Right cardiac atrium (tissue), 5 donors: ENCODE measurements at regions not wholly inside any gene's neighbourhood (a gene's known extent, or its start where the extent isn't known, plus 50 kb on each side); places are given as distances from the start of the nearest gene placed in this dataset.
"Not testable (repeated sequence)": the region's sequence is repeated elsewhere in the genome, so short reads cannot be mapped to it uniquely, and the experiment has no call there.

ENCODE experiments used
- ATAC-seq, 2 donors: fragments of 200-7000 bp; cut with Tn5 transposase; one replicate each; pipeline versions ENCODE4 v1.8.0 to v1.9.1; 2020; ENCODE audit warnings: moderate library complexity in 2 of 2, mild to moderate bottlenecking in 1 of 2
- DNase-seq, 3 donors: peaks; one replicate each; pipeline ENCODE4 v3.0.0-alpha.2; 2020
- H3K27ac ChIP-seq: one replicate; pipeline ENCODE4 v1.5.1; 2013; ENCODE audit warnings: mild to moderate bottlenecking, low read length, control low read depth, moderate library complexity
- H3K27me3 ChIP-seq: one replicate; pipeline ENCODE4 v1.6.1; 2013; ENCODE audit not compliant: control insufficient read depth, insufficient read depth
- H3K4me1 ChIP-seq: one replicate; pipeline ENCODE4 v1.6.1; 2013; ENCODE audit warnings: low read length; ENCODE audit not compliant: control insufficient read depth, insufficient read depth
- H3K4me3 ChIP-seq: one replicate; pipeline ENCODE4 v1.5.1; 2013; ENCODE audit warnings: low read length, control low read depth
- H3K9me3 ChIP-seq: one replicate; pipeline ENCODE4 v1.6.1; 2013; ENCODE audit warnings: low read length; ENCODE audit not compliant: control insufficient read depth
- WGBS: extraction: QIAGEN DNeasy Blood & Tissue Kit; methylation state at CpG from one replicate; pipeline ENCODE4 v1.1.7; 2013; 5-methylcytosine and 5-hydroxymethylcytosine counted together
- intact Hi-C, 4 donors: fragments of 100-400 bp; cut with DNase I; formaldehyde crosslinking; loops; one replicate each; pipeline versions ENCODE4 v1.11.0 to v1.14.0; 2022 to 2023
- donor health status: healthy with polysubstance abuse.
- donor health status: DM: no; HTN: yes; CAD: no.
- donor health status: DM: no; HTN: no; CAD: no.
- donor health status: DM: no; HTN: yes; CAD: no; lungs with severe emphysema.
- donor health status: DM: yes; HTN: yes; CAD: no.

- Histone ChIP-seq H3K4me3 (no peak overlapping the region), H3K27ac (no peak overlapping the region), H3K9me3 (no peaks in the 10 kb centered on the region), H3K4me1 (no peaks in the 10 kb centered on the region), H3K27me3 (no peaks in the 10 kb centered on the region)
- no peak for DNase-seq
- ATAC-seq = no peak
- intact Hi-C loops = no loop called here
- WGBS = 93% methylated on average over 1 of the region's 1 CpG
Observed at GRCh38 chr15:95182091-95182490, 950.7 kb downstream of the MCTP2 start.

GRCh38 chr15:95192923-95193322, 961.6 kb downstream of the MCTP2 start:
- intact Hi-C loops = no loop called here
- DNase-seq = no peak
- no peaks in the 10 kb centered on the region for H3K9me3 ChIP-seq
- H3K4me3 ChIP-seq = no peak overlapping the region
- H3K27me3 ChIP-seq = no peaks in the 10 kb centered on the region
- ATAC-seq = no peak
- no peaks in the 10 kb centered on the region for H3K4me1 ChIP-seq
- H3K27ac ChIP-seq = no peak overlapping the region

DNA sequence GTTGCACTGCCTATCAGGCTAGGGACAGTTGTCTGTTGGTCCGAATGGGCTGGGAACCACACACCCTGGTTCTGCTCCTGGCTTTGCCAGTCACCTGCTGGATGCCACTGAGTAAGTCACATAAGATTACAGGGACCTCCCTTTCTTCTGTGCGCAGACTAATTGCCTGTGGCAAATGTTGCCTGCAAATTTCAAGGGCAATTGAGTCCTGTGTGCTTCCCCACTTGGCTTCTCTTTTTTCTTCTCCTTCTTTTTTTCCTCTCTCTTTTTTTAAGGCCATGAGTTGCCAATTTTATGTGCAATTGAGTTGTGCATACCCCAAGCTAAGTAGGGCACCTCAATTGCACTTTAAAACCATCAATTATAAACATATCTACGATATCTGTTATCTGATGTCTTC, 963.4 kb downstream of the MCTP2 start:
- intact Hi-C loops = no loop called here
- no peaks in the 10 kb centered on the region for H3K4me1 ChIP-seq
- DNase-seq = no peak
- no peaks in the 10 kb centered on the region for H3K27me3 ChIP-seq
- H3K9me3 ChIP-seq = no peaks in the 10 kb centered on the region
- ATAC-seq = no peak
- no peak overlapping the region for H3K27ac ChIP-seq
- no peak overlapping the region for H3K4me3 ChIP-seq
- WGBS = 87% methylated on average over 3 of the region's 3 CpGs

GRCh38 chr15:95196176-95196915, 965.0 kb downstream of the MCTP2 start:
- WGBS = 75% methylated on average over 17 of the region's 17 CpGs
- no peak for ATAC-seq
- H3K27ac ChIP-seq = no peak overlapping the region

DNA sequence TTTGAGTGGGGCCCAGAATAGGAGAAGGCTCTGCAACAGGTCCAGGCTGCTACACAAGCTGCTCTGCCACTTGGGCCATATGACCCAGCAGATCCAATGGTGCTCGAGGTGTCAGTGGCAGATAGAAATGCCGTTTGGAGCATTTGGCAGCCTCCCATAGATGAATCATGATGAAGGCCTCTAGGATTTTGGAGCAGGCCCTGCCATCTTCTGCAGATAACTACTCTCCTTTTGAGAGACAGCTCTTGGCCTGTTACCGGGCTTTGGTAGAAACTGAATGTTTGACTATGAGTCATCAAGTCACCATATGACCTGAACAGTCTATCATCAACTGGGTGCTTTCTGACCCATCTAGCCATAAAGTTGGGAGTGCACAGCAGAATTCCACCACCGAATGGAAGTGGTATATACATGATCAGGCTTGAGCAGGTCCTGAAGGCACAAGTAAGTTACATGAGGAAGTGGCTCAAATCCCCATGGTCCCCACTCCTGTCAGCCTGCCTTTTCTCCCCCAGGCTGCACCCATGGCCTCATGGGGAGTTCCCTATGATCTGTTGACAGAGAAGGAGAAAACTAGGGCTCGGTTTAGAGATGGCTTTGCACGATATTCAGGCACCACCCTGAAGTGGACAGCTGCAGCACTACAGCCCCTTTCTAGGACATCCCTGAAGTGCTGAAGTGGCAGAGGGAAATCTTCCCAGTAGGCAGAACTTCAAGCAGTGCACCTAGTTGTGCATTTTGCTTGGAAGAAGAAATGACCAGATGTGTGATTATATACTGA, 971.4 kb downstream of the MCTP2 start:
- ATAC-seq = no peak
- intact Hi-C loops = no loop called here
- Histone ChIP-seq H3K4me1 (no peaks in the 10 kb centered on the region), H3K4me3 (no peak overlapping the region), H3K9me3 (peaks cover 3% of the 10 kb centered on the region), H3K27ac (no peak overlapping the region), H3K27me3 (no peaks in the 10 kb centered on the region)
- WGBS = 84% methylated on average over 6 of the region's 6 CpGs
- DNase-seq = no peak

More at GRCh38 chr15:95196176-95196915, 965.0 kb downstream of the MCTP2 start:
- Histone ChIP-seq H3K4me3 (no peak overlapping the region), H3K27me3 (no peaks in the 10 kb centered on the region), H3K4me1 (no peaks in the 10 kb centered on the region), H3K9me3 (no peaks in the 10 kb centered on the region)
- DNase-seq = no peak
- intact Hi-C loops = no loop called here

DNA sequence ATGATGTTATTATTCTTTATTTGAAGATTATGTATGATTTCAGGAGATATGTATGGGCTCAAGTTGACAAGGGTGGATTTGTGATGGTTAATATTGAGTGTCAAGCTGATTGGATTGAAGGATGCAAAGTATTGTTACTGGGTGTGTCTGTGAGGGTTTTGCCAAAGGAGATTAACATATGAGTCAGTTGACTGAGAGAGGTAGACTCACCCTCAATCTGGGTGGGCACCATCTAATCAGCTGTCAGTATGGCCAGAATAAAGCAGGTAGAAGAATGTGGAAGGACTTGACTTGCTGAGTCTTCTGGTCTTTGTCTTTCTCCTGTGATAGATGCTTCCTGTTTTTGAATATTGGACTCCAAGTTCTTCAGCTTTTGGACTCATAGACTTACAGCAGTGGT, 973.7 kb downstream of the MCTP2 start:
- Histone ChIP-seq H3K9me3 (peaks cover 3% of the 10 kb centered on the region), H3K4me3 (no peak overlapping the region), H3K27me3 (no peaks in the 10 kb centered on the region), H3K4me1 (no peaks in the 10 kb centered on the region), H3K27ac (no peak overlapping the region)
- ATAC-seq (no peak), DNase-seq (no peak)
- intact Hi-C loops = no loop called here

DNA sequence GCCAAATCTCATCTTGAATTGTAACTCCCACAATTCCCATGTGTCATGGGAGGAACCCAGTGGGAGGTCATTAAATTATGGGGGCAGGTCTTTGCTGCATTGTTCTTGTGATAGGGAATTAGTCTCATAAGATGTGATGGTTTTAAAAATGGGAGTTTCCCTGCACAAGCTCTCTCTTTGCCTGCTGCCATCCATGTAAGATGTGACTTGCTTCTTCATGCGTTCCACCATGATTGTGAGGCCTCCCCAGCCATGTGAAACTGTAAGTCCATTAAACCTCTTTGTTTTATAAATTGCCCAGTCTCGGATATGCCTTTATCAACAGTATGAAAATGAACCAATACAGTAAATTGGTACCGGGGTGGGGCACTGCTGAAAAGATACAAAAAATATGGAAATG, 974.5 kb downstream of the MCTP2 start:
- ATAC-seq, H3K27ac ChIP-seq, H3K4me3 ChIP-seq, DNase-seq, intact Hi-C loops, H3K27me3 ChIP-seq, H3K4me1 ChIP-seq, H3K9me3 ChIP-seq: not testable (repeated sequence)
- WGBS = 76% methylated on average over 3 of the region's 3 CpGs

GRCh38 chr15:95208071-95208470, 976.7 kb downstream of the MCTP2 start:
- Histone ChIP-seq H3K4me1 (no peaks in the 10 kb centered on the region), H3K9me3 (no peaks in the 10 kb centered on the region), H3K27me3 (no peaks in the 10 kb centered on the region), H3K4me3 (no peak overlapping the region), H3K27ac (no peak overlapping the region)
- intact Hi-C loops = no loop called here
- WGBS = 85% methylated on average over 4 of the region's 4 CpGs
- no peak for ATAC-seq
- DNase-seq = no peak

DNA sequence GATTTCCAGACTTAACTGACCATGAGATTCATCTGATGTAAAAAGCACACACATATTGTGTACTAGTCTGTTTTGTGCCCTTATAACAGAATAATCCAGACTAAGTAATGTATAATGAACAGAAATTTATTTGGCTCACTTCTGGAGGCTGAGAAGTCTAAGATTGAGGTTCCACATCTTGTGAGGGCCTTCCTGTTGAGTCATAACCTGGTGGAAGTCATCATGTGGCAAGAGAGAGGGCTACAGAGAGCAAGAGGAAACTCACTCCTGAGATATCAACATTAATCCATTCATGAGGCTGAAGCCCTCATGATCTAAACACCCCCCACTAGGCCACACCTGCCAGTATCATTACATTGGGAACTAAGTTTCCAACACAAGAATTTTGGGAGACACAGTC, 977.6 kb downstream of the MCTP2 start:
- no peak overlapping the region for H3K4me3 ChIP-seq
- no peaks in the 10 kb centered on the region for H3K9me3 ChIP-seq
- H3K27me3 ChIP-seq = no peaks in the 10 kb centered on the region
- no peak overlapping the region for H3K27ac ChIP-seq
- ATAC-seq (no peak), DNase-seq (no peak)
- intact Hi-C loops = no loop called here
- H3K4me1 ChIP-seq = no peaks in the 10 kb centered on the region

DNA sequence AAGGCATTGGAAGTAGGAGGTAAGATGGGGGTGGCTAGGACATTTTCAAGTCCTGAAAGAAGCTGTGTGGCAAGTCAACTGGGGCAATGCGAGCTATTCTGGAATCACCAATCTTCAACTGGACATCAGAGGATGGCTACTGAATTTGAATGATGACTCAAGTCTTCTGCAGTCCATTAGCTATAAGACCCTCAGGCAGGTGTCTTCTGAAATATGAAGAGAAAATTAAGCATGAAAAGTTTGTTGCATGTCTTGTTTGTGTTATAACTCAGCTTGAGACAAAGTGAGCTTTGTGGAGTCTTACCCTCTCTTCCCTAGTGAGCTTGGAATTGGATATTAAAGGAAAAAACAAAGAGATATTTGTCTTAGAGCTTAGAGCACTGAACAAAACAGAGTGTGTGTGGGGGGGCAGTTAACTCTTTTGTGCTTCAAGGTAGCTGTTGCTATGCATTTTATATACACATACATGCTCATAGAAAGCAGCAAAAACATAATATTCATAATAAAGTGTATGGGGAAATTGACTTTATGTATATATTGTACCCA, 979.1 kb downstream of the MCTP2 start:
- no peak overlapping the region for H3K4me3 ChIP-seq
- H3K27me3 ChIP-seq = no peaks in the 10 kb centered on the region
- H3K9me3 ChIP-seq = no peaks in the 10 kb centered on the region
- intact Hi-C loops = no loop called here
- WGBS = 91% methylated on average over 1 of the region's 1 CpG
- no peak for DNase-seq
- H3K27ac ChIP-seq = no peak overlapping the region
- no peaks in the 10 kb centered on the region for H3K4me1 ChIP-seq
- ATAC-seq = no peak

- Histone ChIP-seq H3K27ac (no peak overlapping the region), H3K4me3 (no peak overlapping the region), H3K4me1 (no peaks in the 10 kb centered on the region), H3K27me3 (no peaks in the 10 kb centered on the region), H3K9me3 (no peaks in the 10 kb centered on the region)
- intact Hi-C loops = no loop called here
- DNase-seq (no peak), ATAC-seq (no peak)
Observed at GRCh38 chr15:95215017-95215416, 983.7 kb downstream of the MCTP2 start.
